Fibroblast of the aortic adventitia (primary cell): ENCODE measurements at regions not wholly inside any gene's neighbourhood (a gene's known extent, or its start where the extent isn't known, plus 50 kb on each side); places are given as distances from the start of the nearest gene placed in this dataset.

Experiments used
- DNase-seq: peaks from one replicate; pipeline ENCODE4 v3.0.0-alpha.2; 2010; ENCODE audit warnings: low read depth
- H3K4me3 ChIP-seq: 2 replicates; pipeline ENCODE4 v1.5.1; 2011; ENCODE audit warnings: low read depth, mild to moderate bottlenecking, control low read depth, low read length, moderate library complexity
- TF ChIP-seq, protein P1 (sequence below): IDR thresholded peaks from 2 replicates; pipeline ENCODE4 v1.5.1; 2011; ENCODE audit warnings: mild to moderate bottlenecking, low read length, control low read depth, inconsistent platforms; ENCODE audit not compliant: insufficient read depth

DNA sequence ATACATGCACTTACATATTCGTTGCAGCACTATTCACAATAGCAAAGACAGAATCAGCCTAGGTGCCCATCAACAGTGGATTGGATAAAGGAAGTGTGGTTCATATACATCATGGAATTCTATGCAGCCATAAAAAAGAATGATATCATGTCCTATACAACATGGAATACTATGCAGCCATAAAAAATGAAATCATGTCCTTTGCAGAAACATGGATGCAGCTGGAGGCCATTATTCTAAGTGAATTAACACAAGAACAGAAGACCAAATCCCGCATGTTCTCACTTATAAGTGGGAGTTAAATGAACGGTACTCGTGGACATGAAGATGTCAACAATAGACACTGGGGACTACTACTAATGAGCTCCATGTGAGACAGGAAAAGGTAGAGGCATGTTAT, 288.1 kb upstream of the TFPI start:
- H3K4me3 ChIP-seq, result no peak overlapping the region
- TF ChIP-seq, protein P1, sequence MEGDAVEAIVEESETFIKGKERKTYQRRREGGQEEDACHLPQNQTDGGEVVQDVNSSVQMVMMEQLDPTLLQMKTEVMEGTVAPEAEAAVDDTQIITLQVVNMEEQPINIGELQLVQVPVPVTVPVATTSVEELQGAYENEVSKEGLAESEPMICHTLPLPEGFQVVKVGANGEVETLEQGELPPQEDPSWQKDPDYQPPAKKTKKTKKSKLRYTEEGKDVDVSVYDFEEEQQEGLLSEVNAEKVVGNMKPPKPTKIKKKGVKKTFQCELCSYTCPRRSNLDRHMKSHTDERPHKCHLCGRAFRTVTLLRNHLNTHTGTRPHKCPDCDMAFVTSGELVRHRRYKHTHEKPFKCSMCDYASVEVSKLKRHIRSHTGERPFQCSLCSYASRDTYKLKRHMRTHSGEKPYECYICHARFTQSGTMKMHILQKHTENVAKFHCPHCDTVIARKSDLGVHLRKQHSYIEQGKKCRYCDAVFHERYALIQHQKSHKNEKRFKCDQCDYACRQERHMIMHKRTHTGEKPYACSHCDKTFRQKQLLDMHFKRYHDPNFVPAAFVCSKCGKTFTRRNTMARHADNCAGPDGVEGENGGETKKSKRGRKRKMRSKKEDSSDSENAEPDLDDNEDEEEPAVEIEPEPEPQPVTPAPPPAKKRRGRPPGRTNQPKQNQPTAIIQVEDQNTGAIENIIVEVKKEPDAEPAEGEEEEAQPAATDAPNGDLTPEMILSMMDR, result no peak
- no peak for DNase-seq

DNA sequence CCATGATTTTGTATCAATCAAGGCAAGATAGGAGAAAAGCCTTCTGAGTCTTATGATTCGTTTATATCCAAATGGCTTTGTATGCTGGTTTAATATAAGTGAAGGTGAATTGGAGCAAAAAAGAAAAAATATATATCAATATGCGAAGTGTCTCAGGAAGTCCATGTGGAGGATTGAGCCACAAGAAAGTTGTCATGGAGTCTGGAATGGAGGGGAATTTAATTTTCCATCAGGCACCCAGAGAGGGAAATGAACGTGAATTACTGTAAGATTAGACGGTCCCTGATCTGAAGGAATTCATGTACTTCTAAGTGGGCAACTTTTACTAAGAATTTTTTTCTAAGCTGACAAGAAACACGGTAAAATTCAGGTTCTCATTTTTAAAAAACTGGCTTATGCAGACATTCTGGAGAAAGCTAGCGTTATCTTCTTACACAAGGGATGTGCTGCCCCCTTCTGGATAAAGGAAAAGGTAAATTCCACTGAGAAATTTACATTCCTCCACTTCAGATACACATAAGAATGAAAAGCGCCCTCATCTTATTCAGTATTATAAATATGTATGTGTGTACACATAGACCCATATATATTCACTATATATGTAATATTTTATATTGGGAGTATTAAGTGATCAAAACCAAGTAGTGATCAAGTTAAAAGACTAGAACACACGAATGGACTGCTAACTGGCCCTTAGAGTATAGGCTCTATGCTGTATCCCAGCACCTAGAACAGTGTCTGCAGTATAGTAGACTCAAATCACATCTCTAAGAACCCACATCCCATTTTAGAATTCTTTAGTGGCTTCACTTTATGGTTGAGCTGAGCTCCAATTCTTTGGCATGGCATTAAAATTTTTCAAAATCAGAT, 289.0 kb upstream of the TFPI start:
- TF ChIP-seq, protein P1, result peak; percentile 60
- peak; percentile 85 for DNase-seq
- no peak overlapping the region for H3K4me3 ChIP-seq

DNA sequence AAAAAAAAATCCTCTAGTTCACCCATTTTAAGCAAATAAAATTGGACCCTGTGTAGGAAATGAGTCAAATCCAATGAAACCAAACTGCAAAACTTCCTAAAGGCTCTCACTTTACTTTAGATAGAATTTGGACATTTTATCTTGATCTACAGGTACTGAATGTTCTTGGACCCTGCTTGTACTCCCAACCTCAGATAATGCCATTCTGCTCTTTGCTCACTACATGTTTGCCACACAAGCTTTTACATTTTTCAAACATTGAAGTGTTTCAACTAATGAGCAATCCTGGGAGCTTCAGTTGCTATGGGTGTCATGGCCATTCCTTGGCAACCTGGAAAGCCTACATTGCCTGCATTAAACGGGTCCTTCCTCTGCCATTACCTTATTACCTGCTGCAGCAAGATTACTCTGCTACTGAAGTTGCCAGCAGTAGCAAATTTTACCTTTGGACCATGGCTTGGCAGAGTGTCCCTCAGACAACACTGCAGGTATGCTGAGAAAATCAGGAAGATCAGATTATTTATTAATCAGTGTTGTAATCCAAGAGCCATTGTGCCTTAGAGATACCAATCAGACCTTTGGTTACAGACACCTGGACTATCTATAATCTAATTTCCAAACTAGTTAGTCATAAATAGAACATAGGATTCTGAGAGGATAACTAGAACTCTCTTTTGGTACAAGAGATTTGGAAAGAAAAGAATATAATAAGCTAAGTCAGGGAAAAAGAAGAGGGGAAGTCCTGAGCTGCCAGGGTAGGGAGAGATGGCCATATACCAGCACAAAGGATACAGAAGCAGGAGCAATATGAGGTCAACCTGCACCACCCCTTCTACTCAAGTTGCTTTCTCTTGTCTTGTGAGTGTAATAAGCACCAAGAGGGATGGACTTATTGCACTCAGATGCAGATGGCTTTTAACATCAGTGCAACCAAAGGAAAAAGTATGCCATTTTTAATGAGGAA, 293.3 kb upstream of the TFPI start:
- TF ChIP-seq, protein P1, result no peak

DNA sequence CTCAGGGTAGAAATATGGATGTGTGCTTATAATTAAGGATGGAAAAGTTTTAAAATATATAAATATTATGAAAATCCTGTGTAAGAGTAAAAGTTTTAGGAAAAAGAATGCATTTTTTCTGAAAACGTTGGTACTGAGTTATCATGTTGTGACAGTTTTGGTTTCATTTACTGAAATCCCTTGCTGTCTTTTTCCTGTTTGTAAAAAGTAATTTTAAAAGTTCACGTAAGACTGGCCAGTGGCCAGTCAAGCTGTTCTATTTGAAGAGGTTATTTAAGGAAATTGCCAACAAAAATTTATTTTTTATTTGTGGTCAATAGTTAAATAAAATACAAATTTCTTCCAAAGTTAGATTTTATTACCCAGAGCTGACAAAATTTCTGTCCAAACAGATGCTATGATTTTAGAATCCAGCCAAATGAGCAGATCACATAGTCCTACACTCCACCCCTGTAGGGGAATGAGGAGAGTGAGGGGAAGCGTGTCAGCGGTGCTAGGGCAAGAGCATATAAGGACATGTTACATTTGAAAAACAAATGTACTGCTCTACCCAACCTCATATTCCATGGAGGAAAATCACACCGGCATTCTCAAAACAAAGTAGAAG, 297.8 kb upstream of the TFPI start:
- TF ChIP-seq, protein P1, result no peak
- H3K4me3 ChIP-seq, result no peak overlapping the region
- no peak for DNase-seq

More for the DNA sequence above, 293.3 kb upstream of the TFPI start:
- DNase-seq, result no peak
- H3K4me3 ChIP-seq, result no peak overlapping the region

DNA sequence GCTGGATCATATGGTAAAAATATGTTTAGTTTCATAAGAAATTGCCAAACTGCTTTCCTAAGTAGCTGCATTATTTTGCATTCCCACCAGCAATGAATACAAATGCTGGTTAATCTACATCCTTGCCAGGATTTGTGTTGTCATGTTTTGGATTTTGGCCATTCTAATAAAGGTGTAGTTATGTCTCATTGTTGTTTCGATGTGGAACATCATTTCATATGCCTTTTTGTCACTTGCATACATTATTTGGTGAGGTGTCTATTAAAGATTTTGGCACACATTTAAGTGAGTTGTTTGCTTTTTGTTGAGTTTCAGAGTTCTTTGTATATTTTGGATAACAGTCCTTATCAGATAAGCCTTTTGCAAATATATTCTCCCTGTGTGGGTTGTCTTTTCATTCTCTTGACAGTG, 299.2 kb upstream of the TFPI start:
- peak; percentile 51 for DNase-seq
- TF ChIP-seq, protein P1, result no peak
- H3K4me3 ChIP-seq, result no peak overlapping the region

DNA sequence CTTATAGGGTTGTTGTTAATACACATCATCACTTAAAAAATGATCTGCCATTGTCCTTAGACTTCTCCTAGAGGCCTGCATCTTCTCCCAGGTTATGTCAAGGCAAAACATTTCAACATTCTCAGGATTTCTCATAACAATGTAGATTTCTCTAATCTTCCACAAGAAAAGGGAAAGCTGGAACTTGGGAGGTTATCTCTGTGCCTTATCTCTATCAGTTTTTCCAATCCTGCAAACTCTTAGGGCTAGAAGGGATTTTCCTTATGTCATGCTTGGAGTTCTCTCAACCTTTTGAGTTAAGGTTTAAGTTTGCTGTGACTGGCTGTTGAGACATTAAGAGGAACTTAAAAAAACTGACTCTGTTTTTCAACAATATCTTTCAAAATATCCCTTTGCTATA, 300.6 kb upstream of the TFPI start:
- TF ChIP-seq, protein P1, result no peak
- H3K4me3 ChIP-seq, result no peak overlapping the region
- DNase-seq, result peak; percentile 8
